SIG-M5 (cell line): ENCODE measurements at regions not wholly inside any gene's neighbourhood (a gene's known extent, or its start where the extent isn't known, plus 50 kb on each side); places are given as distances from the start of the nearest gene placed in this dataset.

Experiments
- DNase-seq: peaks from one replicate; lab custom pipeline; 2025; lab: John Stamatoyannopoulos, UW

GRCh38 chr11:103530257-103530656 lies 421.0 kb downstream of the DYNC2H1 start:
- DNase-seq: no peak

GRCh38 chr11:103532133-103532788 lies 423.0 kb downstream of the DYNC2H1 start:
- DNase-seq: no peak

GRCh38 chr11:103534191-103534590 lies 425.0 kb downstream of the DYNC2H1 start:
- DNase-seq: no peak

- no peak for DNase-seq
Measured at GRCh38 chr11:103534959-103535358, 425.7 kb downstream of the DYNC2H1 start.

- DNase-seq: no peak
Measured at GRCh38 chr11:103536335-103536722, 427.1 kb downstream of the DYNC2H1 start.

- DNase-seq: no peak
Measured at GRCh38 chr11:103537904-103538502, 428.8 kb downstream of the DYNC2H1 start.

- no peak for DNase-seq
Measured at GRCh38 chr11:103539166-103539565, 429.9 kb downstream of the DYNC2H1 start.

GRCh38 chr11:103541186-103541795 lies 432.1 kb downstream of the DYNC2H1 start:
- DNase-seq: no peak

GRCh38 chr11:103542851-103543250 lies 433.6 kb downstream of the DYNC2H1 start:
- DNase-seq: no peak

GRCh38 chr11:103543456-103543855 lies 434.2 kb downstream of the DYNC2H1 start:
- no peak for DNase-seq

- no peak for DNase-seq
Measured at GRCh38 chr11:103544874-103545273, 435.6 kb downstream of the DYNC2H1 start.

- DNase-seq: no peak
Measured at GRCh38 chr11:103545551-103545950, 436.3 kb downstream of the DYNC2H1 start.

- DNase-seq: no peak
Measured at GRCh38 chr11:103546236-103546635, 437.0 kb downstream of the DYNC2H1 start.

GRCh38 chr11:103547024-103547423 lies 437.8 kb downstream of the DYNC2H1 start:
- DNase-seq: no peak

- DNase-seq: no peak
Measured at GRCh38 chr11:103547691-103548090, 438.5 kb downstream of the DYNC2H1 start.

- DNase-seq: no peak
Measured at GRCh38 chr11:103548838-103549237, 439.6 kb downstream of the DYNC2H1 start.

GRCh38 chr11:103550811-103551210 lies 441.6 kb downstream of the DYNC2H1 start:
- DNase-seq: no peak

GRCh38 chr11:103552086-103552485 lies 442.9 kb downstream of the DYNC2H1 start:
- no peak for DNase-seq

GRCh38 chr11:103556171-103556570 lies 446.9 kb downstream of the DYNC2H1 start:
- DNase-seq: no peak

- no peak for DNase-seq
Measured at GRCh38 chr11:103566116-103566515, 456.9 kb downstream of the DYNC2H1 start.

GRCh38 chr11:103581760-103582159 lies 454.7 kb upstream of the DDI1 start:
- no peak for DNase-seq

GRCh38 chr11:103582351-103582909 lies 454.0 kb upstream of the DDI1 start:
- DNase-seq: no peak

GRCh38 chr11:103584021-103584420 lies 452.4 kb upstream of the DDI1 start:
- DNase-seq: no peak
